Trophoblast cell (in vitro differentiated cells and primary cell): ENCODE measurements at regions not wholly inside any gene's neighbourhood (a gene's known extent, or its start where the extent isn't known, plus 50 kb on each side); places are given as distances from the start of the nearest gene placed in this dataset.

Experiments
- DNase-seq, 2 donors: peaks; one replicate each; pipeline ENCODE4 v3.0.0-alpha.2; 2016
- H2AFZ ChIP-seq: 2 replicates; pipeline ENCODE4 v1.6.1; 2013; ENCODE audit warnings: low read length, moderate library complexity, mild to moderate bottlenecking; ENCODE audit not compliant: insufficient read depth, poor library complexity
- H2AK5ac ChIP-seq: 2 replicates; pipeline ENCODE4 v1.6.1; 2013; ENCODE audit warnings: mild to moderate bottlenecking, low read length
- H2BK120ac ChIP-seq: 2 replicates; pipeline ENCODE4 v1.6.1; 2013; ENCODE audit warnings: low read length, mild to moderate bottlenecking, moderate library complexity; ENCODE audit not compliant: insufficient read depth, poor library complexity
- H2BK12ac ChIP-seq: 2 replicates; pipeline ENCODE4 v1.6.1; 2013; ENCODE audit warnings: mild to moderate bottlenecking, low read length, moderate library complexity
- H2BK5ac ChIP-seq: 2 replicates; pipeline ENCODE4 v1.6.1; 2013; ENCODE audit warnings: low read length, low read depth, moderate library complexity, mild to moderate bottlenecking; ENCODE audit not compliant: poor library complexity
- H3K14ac ChIP-seq: 2 replicates; pipeline ENCODE4 v1.6.1; 2013; ENCODE audit warnings: mild to moderate bottlenecking, low read length
- H3K18ac ChIP-seq: 2 replicates; pipeline ENCODE4 v1.6.1; 2013; ENCODE audit warnings: mild to moderate bottlenecking, low read length
- H3K23ac ChIP-seq: 2 replicates; pipeline ENCODE4 v1.6.1; 2013; ENCODE audit warnings: low read length
- H3K27ac ChIP-seq: 2 replicates; pipeline ENCODE4 v1.5.1; 2013; ENCODE audit warnings: low read depth, mild to moderate bottlenecking, inconsistent platforms, low read length, moderate library complexity
- H3K27me3 ChIP-seq: 2 replicates; pipeline ENCODE4 v1.6.1; 2013; ENCODE audit warnings: inconsistent platforms, mild to moderate bottlenecking, low read length, moderate library complexity; ENCODE audit not compliant: insufficient read depth
- H3K36me3 ChIP-seq, 2 experiments: 1 replicate in 1 of 2; 2 replicates in 1 of 2; pipeline ENCODE4 v1.6.1; 2013; ENCODE audit warnings: low read length in 2 of 2, mild to moderate bottlenecking in 2 of 2, moderate library complexity in 1 of 2; ENCODE audit not compliant: insufficient read depth in 2 of 2, control insufficient read depth in 1 of 2
- H3K4ac ChIP-seq: 2 replicates; pipeline ENCODE4 v1.6.1; 2013; ENCODE audit warnings: low read depth, mild to moderate bottlenecking, low read length, moderate library complexity
- H3K4me1 ChIP-seq, 2 experiments: 1 replicate in 1 of 2; 2 replicates in 1 of 2; pipeline ENCODE4 v1.6.1; 2013; ENCODE audit warnings: low read length in 2 of 2, mild to moderate bottlenecking in 2 of 2, moderate library complexity in 1 of 2; ENCODE audit not compliant: insufficient read depth in 2 of 2, control insufficient read depth in 1 of 2
- H3K4me2 ChIP-seq: 2 replicates; pipeline ENCODE4 v1.6.1; 2013; ENCODE audit warnings: inconsistent platforms, mild to moderate bottlenecking, low read length, moderate library complexity
- H3K4me3 ChIP-seq: 2 replicates; pipeline ENCODE4 v1.5.1; 2013; ENCODE audit warnings: mild to moderate bottlenecking, low read depth, low read length, inconsistent platforms
- H3K79me1 ChIP-seq: one replicate; pipeline ENCODE4 v1.6.1; 2013; ENCODE audit warnings: low read length
- H3K79me2 ChIP-seq: 2 replicates; pipeline ENCODE4 v1.6.1; 2013; ENCODE audit warnings: low read length, mild to moderate bottlenecking; ENCODE audit not compliant: control insufficient read depth, insufficient read depth, poor library complexity
- H3K9ac ChIP-seq: 2 replicates; pipeline ENCODE4 v1.6.1; 2013; ENCODE audit warnings: mild to moderate bottlenecking, low read length
- H3K9me3 ChIP-seq: 2 replicates; pipeline ENCODE4 v1.6.1; 2013; ENCODE audit warnings: low read depth, mild to moderate bottlenecking, control low read depth, inconsistent platforms, low read length; ENCODE audit not compliant: insufficient read depth
- H4K12ac ChIP-seq: 2 replicates; pipeline ENCODE4 v1.6.1; 2013; ENCODE audit warnings: low read depth, mild to moderate bottlenecking, low read length, moderate library complexity
- H4K8ac ChIP-seq: 2 replicates; pipeline ENCODE4 v1.6.1; 2013; ENCODE audit warnings: low read depth, mild to moderate bottlenecking, low read length, moderate library complexity
- H4K91ac ChIP-seq: one replicate; pipeline ENCODE4 v1.6.1; 2013; ENCODE audit warnings: low read depth, mild to moderate bottlenecking, low read length, moderate library complexity
- WGBS: extraction: QIAGEN DNeasy Blood & Tissue Kit; methylation state at CpG from one replicate; pipeline ENCODE4 v1.1.7; 2013; ENCODE audit warnings: missing lambda C conversion rate; ENCODE audit not compliant: insufficient read length, insufficient coverage; ENCODE audit errors: extremely low coverage; 5-methylcytosine and 5-hydroxymethylcytosine counted together

DNA sequence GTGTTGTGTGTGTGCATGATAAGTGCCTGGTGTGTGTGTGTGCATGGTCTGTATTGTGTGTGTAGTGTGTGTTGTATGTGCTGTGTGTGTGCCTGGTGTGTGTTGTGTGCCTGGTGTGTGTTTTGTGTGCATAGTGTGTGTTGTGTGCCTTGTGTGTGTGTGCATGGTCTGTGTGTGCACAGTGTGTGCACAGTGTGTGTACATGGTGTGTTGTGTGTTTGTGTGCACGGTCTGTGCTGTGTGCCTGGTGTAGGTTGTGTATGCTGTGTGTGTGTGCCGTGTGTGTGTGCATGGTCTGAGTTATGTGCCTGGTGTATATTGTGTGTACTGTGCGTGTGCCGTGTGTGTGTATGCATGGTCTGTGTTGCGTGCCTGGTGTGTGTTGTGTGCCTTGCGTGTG lies 403.0 kb upstream of the RNF32 start:
- H3K4me1 ChIP-seq = no peaks in the 10 kb centered on the region
- H2BK120ac ChIP-seq = no peak overlapping the region
- H4K8ac ChIP-seq = no peak overlapping the region
- peak overlapping the region; percentile 1 for H3K23ac ChIP-seq
- H2BK12ac ChIP-seq = no peak overlapping the region
- H3K27ac ChIP-seq = no peak overlapping the region
- peaks cover 11% of the 10 kb centered on the region for H3K9me3 ChIP-seq
- H3K4me2 ChIP-seq = no peak overlapping the region
- H3K79me1 ChIP-seq = no peaks in the 10 kb centered on the region
- H2AK5ac ChIP-seq = no peak overlapping the region
- no peak overlapping the region for H3K14ac ChIP-seq
- no peak overlapping the region for H3K18ac ChIP-seq
- H3K4me3 ChIP-seq = peak overlapping the region; percentile 33
- no peak overlapping the region for H4K12ac ChIP-seq
- H2AFZ ChIP-seq = no peak overlapping the region
- WGBS = no CpG with 5 or more reads among the region's 6 CpGs
- H3K9ac ChIP-seq = no peak overlapping the region
- no peaks in the 10 kb centered on the region for H3K79me2 ChIP-seq
- no peak overlapping the region for H2BK5ac ChIP-seq
- H3K36me3 ChIP-seq = no peaks in the 10 kb centered on the region
- DNase-seq = no peak
- no peak overlapping the region for H3K4ac ChIP-seq
- H4K91ac ChIP-seq = no peak overlapping the region
- H3K27me3 ChIP-seq = no peaks in the 10 kb centered on the region

- Histone ChIP-seq H3K14ac (no peak overlapping the region), H2BK5ac (no peak overlapping the region), H3K36me3 (no peaks in the 10 kb centered on the region), H3K27me3 (no peaks in the 10 kb centered on the region), H3K4ac (no peak overlapping the region), H3K79me2 (no peaks in the 10 kb centered on the region), H3K79me1 (no peaks in the 10 kb centered on the region), H3K9ac (no peak overlapping the region), H3K27ac (no peak overlapping the region), H4K8ac (no peak overlapping the region), H3K4me1 (no peaks in the 10 kb centered on the region), H2AK5ac (no peak overlapping the region), H3K4me2 (no peak overlapping the region), H3K9me3 (peaks cover 11% of the 10 kb centered on the region), H4K91ac (no peak overlapping the region), H2BK120ac (no peak overlapping the region), H2AFZ (no peak overlapping the region), H4K12ac (no peak overlapping the region), H2BK12ac (no peak overlapping the region), H3K18ac (no peak overlapping the region), H3K4me3 (peak overlapping the region; percentile 33), H3K23ac (peak overlapping the region; percentile 1)
- DNase-seq = no peak
- 100% methylated on average over 1 of the region's 15 CpGs for WGBS
Observed at GRCh38 chr7:156236936-156237599, 403.5 kb upstream of the RNF32 start.

- Histone ChIP-seq H3K4me3 (no peak overlapping the region), H2BK120ac (no peak overlapping the region), H3K79me1 (no peaks in the 10 kb centered on the region), H4K91ac (no peak overlapping the region), H4K8ac (no peak overlapping the region), H3K23ac (no peak overlapping the region), H3K9me3 (peaks cover 11% of the 10 kb centered on the region), H3K4me1 (no peaks in the 10 kb centered on the region), H3K27me3 (no peaks in the 10 kb centered on the region), H3K79me2 (no peaks in the 10 kb centered on the region), H2BK12ac (no peak overlapping the region), H3K4ac (no peak overlapping the region), H2BK5ac (no peak overlapping the region), H2AFZ (no peak overlapping the region), H3K4me2 (no peak overlapping the region), H2AK5ac (no peak overlapping the region), H3K36me3 (no peaks in the 10 kb centered on the region), H3K27ac (no peak overlapping the region), H4K12ac (no peak overlapping the region), H3K9ac (no peak overlapping the region), H3K14ac (no peak overlapping the region), H3K18ac (no peak overlapping the region)
- no CpG with 5 or more reads among the region's 23 CpGs for WGBS
- DNase-seq = no peak
Observed at GRCh38 chr7:156236181-156236889, 404.2 kb upstream of the RNF32 start.

- Histone ChIP-seq H3K4me3 (no peak overlapping the region), H4K91ac (no peak overlapping the region), H3K27me3 (no peaks in the 10 kb centered on the region), H3K27ac (no peak overlapping the region), H3K4me2 (no peak overlapping the region), H3K4ac (no peak overlapping the region), H2AFZ (no peak overlapping the region), H3K36me3 (no peaks in the 10 kb centered on the region), H2BK5ac (no peak overlapping the region), H4K8ac (no peak overlapping the region), H3K9ac (peak overlapping the region; percentile 45), H2BK120ac (no peak overlapping the region), H3K9me3 (peaks cover 11% of the 10 kb centered on the region), H3K18ac (no peak overlapping the region), H3K23ac (no peak overlapping the region), H3K79me2 (no peaks in the 10 kb centered on the region), H4K12ac (no peak overlapping the region), H3K79me1 (no peaks in the 10 kb centered on the region), H3K4me1 (no peaks in the 10 kb centered on the region), H2AK5ac (no peak overlapping the region), H2BK12ac (no peak overlapping the region), H3K14ac (no peak overlapping the region)
- no peak for DNase-seq
- WGBS = no CpG with 5 or more reads among the region's 10 CpGs
Observed at GRCh38 chr7:156234666-156235494, 405.7 kb upstream of the RNF32 start.
